Thoracic aorta (tissue), 2 donors: ENCODE measurements at regions not wholly inside any gene's neighbourhood (a gene's known extent, or its start where the extent isn't known, plus 50 kb on each side); places are given as distances from the start of the nearest gene placed in this dataset.
"Not testable (repeated sequence)": the region's sequence is repeated elsewhere in the genome, so short reads cannot be mapped to it uniquely, and the experiment has no call there.

Source experiments
- ATAC-seq: fragments of 150-250 bp; one replicate; pipeline ENCODE4 v1.8.0; 2017; ENCODE audit warnings: low read depth; ENCODE audit not compliant: insufficient number of reproducible peaks, low FRiP score
- DNase-seq: peaks from one replicate; pipeline ENCODE4 v3.0.0-alpha.2; 2020; ENCODE audit warnings: low spot score
- H3K27ac ChIP-seq, 2 donors: fragments of 200-600 bp; sonication (generic); 1 replicate in 1 of 2; 2 replicates in 1 of 2; pipeline ENCODE4 v1.5.1; 2016; ENCODE audit warnings: mild to moderate bottlenecking in 2 of 2, moderate library complexity in 2 of 2
- H3K27me3 ChIP-seq: fragments of 200-600 bp; sonication (generic); replicated peaks from 2 replicates; pipeline ENCODE4 v1.6.0; 2016; ENCODE audit warnings: mild to moderate bottlenecking; ENCODE audit not compliant: insufficient read depth
- H3K36me3 ChIP-seq: fragments of 200-600 bp; sonication (generic); one replicate; pipeline ENCODE4 v1.5.1; 2016
- H3K4me1 ChIP-seq, 2 donors: fragments of 200-600 bp; sonication (generic); 1 replicate in 1 of 2; 2 replicates in 1 of 2; pipeline versions ENCODE4 v1.5.1 to v1.6.0; 2016; ENCODE audit warnings: low read depth in 2 of 2, mild to moderate bottlenecking in 1 of 2; ENCODE audit not compliant: control insufficient read depth in 1 of 2
- H3K4me3 ChIP-seq: fragments of 200-600 bp; sonication (generic); 2 replicates; pipeline ENCODE4 v1.5.1; 2016; ENCODE audit warnings: mild to moderate bottlenecking
- H3K9me3 ChIP-seq: fragments of 200-600 bp; sonication (generic); 2 replicates; pipeline ENCODE4 v1.5.1; 2016
- CTCF ChIP-seq: fragments of 200-600 bp; sonication (generic); IDR thresholded peaks from one replicate; pipeline ENCODE4 v1.5.1; 2019; ENCODE audit warnings: antibody characterized with exemption

- no peak overlapping the region for H3K4me3 ChIP-seq
- no peaks in the 10 kb centered on the region for H3K9me3 ChIP-seq
- no peak for DNase-seq
- no peaks in the 10 kb centered on the region for H3K4me1 ChIP-seq
- no peaks in the 10 kb centered on the region for H3K27me3 ChIP-seq
- TF ChIP-seq CTCF: no peak
- no peak for ATAC-seq
- H3K36me3 ChIP-seq: no peaks in the 10 kb centered on the region
- no peak overlapping the region for H3K27ac ChIP-seq
These were observed 197.9 kb downstream of the LPIN1 start for GRCh38 chr2:11944311-11944710.

- ATAC-seq (no peak), DNase-seq (no peak)
- Histone ChIP-seq H3K27me3 (no peaks in the 10 kb centered on the region), H3K4me3 (no peak overlapping the region), H3K4me1 (no peaks in the 10 kb centered on the region), H3K36me3 (no peaks in the 10 kb centered on the region), H3K9me3 (no peaks in the 10 kb centered on the region), H3K27ac (no peak overlapping the region)
- TF ChIP-seq CTCF: no peak
These were observed 199.0 kb downstream of the LPIN1 start for GRCh38 chr2:11945139-11946126.

GRCh38 chr2:11947956-11948355 is 201.5 kb downstream of the LPIN1 start:
- H3K4me1 ChIP-seq: no peaks in the 10 kb centered on the region
- no peaks in the 10 kb centered on the region for H3K9me3 ChIP-seq
- no peak overlapping the region for H3K4me3 ChIP-seq
- DNase-seq (no peak), ATAC-seq (no peak)
- no peaks in the 10 kb centered on the region for H3K36me3 ChIP-seq
- no peak overlapping the region for H3K27ac ChIP-seq
- H3K27me3 ChIP-seq: no peaks in the 10 kb centered on the region
- TF ChIP-seq CTCF: no peak

- H3K27ac ChIP-seq: no peak overlapping the region
- DNase-seq (no peak), ATAC-seq (no peak)
- no peaks in the 10 kb centered on the region for H3K27me3 ChIP-seq
- H3K9me3 ChIP-seq: no peaks in the 10 kb centered on the region
- H3K4me1 ChIP-seq: no peaks in the 10 kb centered on the region
- TF ChIP-seq CTCF: no peak
- H3K4me3 ChIP-seq: no peak overlapping the region
- no peaks in the 10 kb centered on the region for H3K36me3 ChIP-seq
These were observed 203.5 kb downstream of the LPIN1 start for GRCh38 chr2:11949732-11950523.

GRCh38 chr2:11950896-11951295 is 204.5 kb downstream of the LPIN1 start:
- ATAC-seq (no peak), DNase-seq (no peak)
- Histone ChIP-seq H3K4me1 (no peaks in the 10 kb centered on the region), H3K36me3 (no peaks in the 10 kb centered on the region), H3K4me3 (no peak overlapping the region), H3K27me3 (no peaks in the 10 kb centered on the region), H3K27ac (no peak overlapping the region), H3K9me3 (no peaks in the 10 kb centered on the region)
- no peak for TF ChIP-seq CTCF

- H3K4me3 ChIP-seq, ATAC-seq, H3K27me3 ChIP-seq, DNase-seq, H3K4me1 ChIP-seq, H3K36me3 ChIP-seq, H3K27ac ChIP-seq, H3K9me3 ChIP-seq: not testable (repeated sequence)
These were observed 205.1 kb downstream of the LPIN1 start for GRCh38 chr2:11951492-11951891.
